ENCODE measurements at regions not wholly inside any gene's neighbourhood (a gene's known extent, or its start where the extent isn't known, plus 50 kb on each side); places are given as distances from the start of the nearest gene placed in this dataset.
"Not testable (repeated sequence)": the region's sequence is repeated elsewhere in the genome, so short reads cannot be mapped to it uniquely, and the experiment has no call there.

DNA sequence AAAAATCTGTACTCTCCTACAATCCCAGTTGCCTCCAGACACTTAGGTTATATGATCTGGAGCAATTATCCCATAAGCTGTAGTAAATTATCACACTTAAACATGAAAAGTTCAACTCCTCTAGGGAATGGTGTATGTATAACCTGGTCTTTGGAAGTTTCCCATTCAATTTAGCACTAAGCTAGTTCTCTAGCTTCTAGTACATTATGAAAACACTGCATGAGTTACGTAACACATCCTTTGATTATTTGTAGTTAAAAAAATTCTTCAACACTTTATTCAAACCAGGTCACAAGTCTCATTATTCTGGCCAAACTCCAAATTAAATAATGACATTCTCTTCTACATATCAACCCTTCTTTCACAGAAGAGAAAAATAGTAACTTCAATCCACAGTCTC is 827.0 kb upstream of the ADAMTS5 start:
- TF ChIP-seq CTCF (conservative IDR thresholded peaks at IDR 0.05) (no peak), ZFX (IDR thresholded peaks at IDR 0.05) (no peak)
- no peak overlapping the region for H3K27ac ChIP-seq

DNA sequence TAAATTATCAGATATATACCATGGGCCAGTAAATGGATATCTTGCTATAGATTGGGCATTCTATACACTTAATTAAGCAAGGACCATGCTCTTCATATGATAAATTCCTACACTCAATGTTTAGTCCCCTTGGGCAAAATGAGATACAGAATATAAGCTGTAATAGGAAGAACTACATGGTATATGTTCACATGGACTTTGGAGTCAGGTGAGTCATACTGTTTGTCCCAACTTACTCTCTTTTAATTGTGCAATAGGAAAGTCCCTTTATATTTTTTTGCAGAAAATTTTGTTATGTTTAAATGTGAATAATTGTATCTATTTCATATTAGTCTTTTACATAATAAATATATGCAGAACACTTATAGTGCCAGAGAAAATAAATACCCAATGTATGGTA is 820.2 kb upstream of the ADAMTS5 start:
- no peak overlapping the region for H3K27ac ChIP-seq
- no peak for TF ChIP-seq CTCF (conservative IDR thresholded peaks at IDR 0.05)
- TF ChIP-seq ZFX (IDR thresholded peaks at IDR 0.05) = no peak

- TF ChIP-seq ZFX (IDR thresholded peaks at IDR 0.05) (no peak), CTCF (conservative IDR thresholded peaks at IDR 0.05) (no peak)
These were observed 812.7 kb upstream of the ADAMTS5 start for GRCh38 chr21:27779606-27780005.

DNA sequence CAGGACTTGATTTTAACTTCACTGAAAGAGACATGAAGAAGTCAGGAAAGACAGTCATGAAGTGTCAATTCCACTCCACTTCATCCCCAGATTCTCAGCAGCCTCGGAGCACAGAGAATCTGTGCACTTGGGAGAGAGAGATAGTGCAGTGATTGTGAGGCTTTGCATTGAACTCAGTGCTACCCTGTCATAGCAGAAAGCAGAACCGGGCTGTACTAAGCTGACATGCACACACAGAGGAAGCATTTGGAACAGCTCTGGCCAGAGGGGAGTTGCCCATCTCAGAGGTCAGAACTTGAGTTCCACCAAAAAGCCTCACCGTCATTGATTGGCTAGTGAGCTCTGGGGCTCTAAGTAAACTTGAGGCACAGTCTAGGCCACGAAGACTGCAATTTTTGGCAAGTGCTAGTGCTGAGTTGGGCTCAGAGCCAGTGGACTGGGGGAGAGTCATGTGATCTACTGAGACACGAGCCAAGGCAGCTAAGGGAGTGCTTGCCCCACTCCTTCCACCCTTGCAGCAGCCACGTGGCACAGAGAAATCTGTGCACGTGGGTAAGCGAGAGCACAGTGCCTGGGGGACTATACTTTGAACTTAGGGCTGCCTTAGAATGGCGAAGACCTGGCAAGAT is 810.2 kb upstream of the ADAMTS5 start:
- TF ChIP-seq ZFX (IDR thresholded peaks at IDR 0.05) (no peak), CTCF (conservative IDR thresholded peaks at IDR 0.05) (no peak)
- H3K27ac ChIP-seq = no peak overlapping the region

More at GRCh38 chr21:27779606-27780005, 812.7 kb upstream of the ADAMTS5 start:
- no peak overlapping the region for H3K27ac ChIP-seq

GRCh38 chr21:27772816-27773215 is 805.9 kb upstream of the ADAMTS5 start:
- TF ChIP-seq CTCF (conservative IDR thresholded peaks at IDR 0.05) (no peak), ZFX (IDR thresholded peaks at IDR 0.05) (no peak)
- H3K27ac ChIP-seq = no peak overlapping the region

- TF ChIP-seq ZFX (IDR thresholded peaks at IDR 0.05) (no peak), CTCF (conservative IDR thresholded peaks at IDR 0.05) (no peak)
These were observed 805.1 kb upstream of the ADAMTS5 start for GRCh38 chr21:27771938-27772483.

DNA sequence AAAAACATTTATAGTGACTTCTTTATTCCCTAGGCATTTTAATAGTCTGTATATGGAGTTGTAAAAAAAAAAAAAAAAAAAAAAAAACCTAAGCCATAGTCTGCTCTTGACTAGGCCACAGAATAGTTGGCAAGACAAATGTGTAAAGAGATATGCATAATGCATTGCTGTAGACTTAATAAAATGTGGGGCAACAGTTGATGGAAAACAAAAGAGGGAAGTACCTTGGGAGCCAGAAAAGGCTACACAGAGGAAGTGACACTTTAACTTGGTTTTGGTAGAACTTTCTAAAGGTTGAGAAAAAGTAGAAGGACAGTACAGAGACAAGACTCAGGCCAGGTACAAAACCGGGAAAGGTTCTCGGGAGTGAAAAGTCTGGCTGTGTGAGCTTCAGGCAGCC is 802.9 kb upstream of the ADAMTS5 start:
- no peak overlapping the region for H3K27ac ChIP-seq
- TF ChIP-seq CTCF (conservative IDR thresholded peaks at IDR 0.05) = no peak

More at GRCh38 chr21:27771938-27772483, 805.1 kb upstream of the ADAMTS5 start:
- H3K27ac ChIP-seq = no peak overlapping the region

- H3K27ac ChIP-seq = not testable (repeated sequence)
These were observed 801.3 kb upstream of the ADAMTS5 start for GRCh38 chr21:27768046-27768637.
